HepG2 (cell line): ENCODE measurements at regions not wholly inside any gene's neighbourhood (a gene's known extent, or its start where the extent isn't known, plus 50 kb on each side); places are given as distances from the start of the nearest gene placed in this dataset.

ENCODE experiments used
- ATM ChIP-seq: fragments of 450-650 bp; IDR thresholded peaks from 2 replicates; pipeline ENCODE4 v1.7.1; 2017; ENCODE audit warnings: mild to moderate bottlenecking, borderline replicate concordance
- GATA4 ChIP-seq: sonication (generic); IDR thresholded peaks from 2 replicates; pipeline ENCODE4 v1.6.1; 2016; ENCODE audit warnings: antibody characterized with exemption, low read depth, borderline replicate concordance
- HDAC2 ChIP-seq: sonication (generic); formaldehyde crosslinking; IDR thresholded peaks from 2 replicates; pipeline ENCODE4 v1.4.0; 2020; ENCODE audit warnings: missing genetic modification reagents
- KAT8 ChIP-seq: IDR thresholded peaks from 2 replicates; pipeline ENCODE4 v1.6.1; 2016; ENCODE audit warnings: missing genetic modification reagents, missing compliant biosample characterization
- MXD4 ChIP-seq: IDR thresholded peaks from 2 replicates; pipeline ENCODE4 v1.6.1; 2016; ENCODE audit warnings: mild to moderate bottlenecking, missing biosample characterization, missing genetic modification reagents
- NONO ChIP-seq, 2 experiments: fragments of 450-650 bp in 1 of 2; sonication (generic) in 1 of 2; formaldehyde crosslinking in 1 of 2; IDR thresholded peaks in 1 of 2; conservative IDR thresholded peaks in 1 of 2; 2 replicates each; pipeline versions ENCODE4 v1.6.1 to v1.8.0; 2017 to 2022; ENCODE audit warnings: mild to moderate bottlenecking in 1 of 2, missing genetic modification reagents in 1 of 2, moderate library complexity in 1 of 2
- PITX1 ChIP-seq: sonication (generic); formaldehyde crosslinking; IDR thresholded peaks from 2 replicates; pipeline ENCODE4 v1.5.1; 2020; ENCODE audit warnings: mild to moderate bottlenecking, missing genetic modification reagents
- SMC3 ChIP-seq: IDR thresholded peaks from 2 replicates; pipeline ENCODE4 v1.6.1; 2011; ENCODE audit warnings: low read length, improper control_type of control experiment
- TBL1XR1 ChIP-seq: fragments of 150-350 bp; IDR thresholded peaks from 2 replicates; pipeline ENCODE4 v1.6.1; 2014; ENCODE audit warnings: borderline replicate concordance, low read length; ENCODE audit not compliant: partially characterized antibody
- YEATS4 ChIP-seq: sonication (generic); formaldehyde crosslinking; IDR thresholded peaks from 2 replicates; pipeline ENCODE4 v1.4.0; 2020; ENCODE audit warnings: missing genetic modification reagents, borderline replicate concordance
- ZC3H13 ChIP-seq: sonication (generic); formaldehyde crosslinking; IDR thresholded peaks from 2 replicates; pipeline ENCODE4 v1.8.1; 2023; ENCODE audit warnings: mild to moderate bottlenecking, missing genetic modification reagents, moderate library complexity
- ZFP1 ChIP-seq: IDR thresholded peaks from 2 replicates; pipeline ENCODE4 v1.6.1; 2016
- ZNF230 ChIP-seq: sonication (generic); formaldehyde crosslinking; IDR thresholded peaks from 2 replicates; pipeline ENCODE4 v1.4.0; 2020; ENCODE audit warnings: mild to moderate bottlenecking, missing genetic modification reagents
- TF ChIP-seq, protein P1 (sequence below): sonication (generic); formaldehyde crosslinking; IDR thresholded peaks from 2 replicates; pipeline ENCODE4 v1.9.0; 2021; ENCODE audit warnings: mild to moderate bottlenecking, missing genetic modification reagents
- TF ChIP-seq, protein P2 (sequence below): sonication (generic); formaldehyde crosslinking; IDR thresholded peaks from 2 replicates; pipeline ENCODE4 v1.5.1; 2020; ENCODE audit warnings: missing genetic modification reagents, mild to moderate bottlenecking, borderline replicate concordance
- TF ChIP-seq, protein P3 (sequence below): sonication (generic); formaldehyde crosslinking; IDR thresholded peaks from 2 replicates; pipeline ENCODE4 v1.8.0; 2022; ENCODE audit warnings: mild to moderate bottlenecking, missing genetic modification reagents; ENCODE audit not compliant: insufficient replicate concordance
- TF ChIP-seq, protein P4 (sequence below): sonication (generic); formaldehyde crosslinking; IDR thresholded peaks from 2 replicates; pipeline ENCODE4 v1.5.1; 2020; ENCODE audit warnings: mild to moderate bottlenecking, moderate library complexity, missing genetic modification reagents
- TF ChIP-seq, protein P5 (sequence below): sonication (generic); formaldehyde crosslinking; IDR thresholded peaks from 2 replicates; pipeline ENCODE4 v1.5.0; 2020; ENCODE audit warnings: missing genetic modification reagents

DNA sequence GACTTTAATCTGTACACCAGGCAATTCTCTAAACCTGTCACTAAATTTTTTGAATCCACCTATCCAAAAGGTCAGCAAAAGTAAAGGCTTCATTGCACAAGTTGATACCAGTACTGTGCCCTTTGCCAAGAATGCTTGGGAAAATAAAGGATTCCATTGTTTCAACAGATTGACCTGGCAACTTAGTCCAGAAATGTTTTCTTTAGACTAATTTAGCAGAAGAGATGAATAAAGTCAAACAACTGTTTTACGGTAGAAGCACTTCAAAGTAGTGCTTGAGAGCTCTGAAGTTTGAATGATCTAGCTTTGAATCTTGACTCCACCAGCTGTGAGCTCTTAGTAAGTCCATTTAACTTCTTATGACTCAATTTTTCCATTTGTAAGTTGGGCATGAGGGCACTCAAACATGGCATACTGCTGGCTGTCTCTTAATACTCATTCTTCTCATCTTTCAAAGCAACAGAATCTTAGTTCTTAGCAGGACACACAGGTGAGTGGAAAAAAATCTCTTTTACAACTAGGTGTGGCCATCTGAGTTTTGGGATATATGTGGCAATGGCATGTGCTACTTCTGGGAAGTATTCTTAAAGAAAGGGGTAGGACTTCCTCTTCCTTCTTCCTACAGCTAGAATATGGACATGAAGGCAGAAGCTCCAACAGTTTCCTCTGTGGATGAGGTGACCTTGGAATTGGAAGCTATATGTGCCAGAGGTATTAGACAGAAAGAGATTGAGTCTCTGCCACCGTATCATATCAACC lies 55.9 kb upstream of the LOC128125822 start (continued):
- TF ChIP-seq, protein P1, sequence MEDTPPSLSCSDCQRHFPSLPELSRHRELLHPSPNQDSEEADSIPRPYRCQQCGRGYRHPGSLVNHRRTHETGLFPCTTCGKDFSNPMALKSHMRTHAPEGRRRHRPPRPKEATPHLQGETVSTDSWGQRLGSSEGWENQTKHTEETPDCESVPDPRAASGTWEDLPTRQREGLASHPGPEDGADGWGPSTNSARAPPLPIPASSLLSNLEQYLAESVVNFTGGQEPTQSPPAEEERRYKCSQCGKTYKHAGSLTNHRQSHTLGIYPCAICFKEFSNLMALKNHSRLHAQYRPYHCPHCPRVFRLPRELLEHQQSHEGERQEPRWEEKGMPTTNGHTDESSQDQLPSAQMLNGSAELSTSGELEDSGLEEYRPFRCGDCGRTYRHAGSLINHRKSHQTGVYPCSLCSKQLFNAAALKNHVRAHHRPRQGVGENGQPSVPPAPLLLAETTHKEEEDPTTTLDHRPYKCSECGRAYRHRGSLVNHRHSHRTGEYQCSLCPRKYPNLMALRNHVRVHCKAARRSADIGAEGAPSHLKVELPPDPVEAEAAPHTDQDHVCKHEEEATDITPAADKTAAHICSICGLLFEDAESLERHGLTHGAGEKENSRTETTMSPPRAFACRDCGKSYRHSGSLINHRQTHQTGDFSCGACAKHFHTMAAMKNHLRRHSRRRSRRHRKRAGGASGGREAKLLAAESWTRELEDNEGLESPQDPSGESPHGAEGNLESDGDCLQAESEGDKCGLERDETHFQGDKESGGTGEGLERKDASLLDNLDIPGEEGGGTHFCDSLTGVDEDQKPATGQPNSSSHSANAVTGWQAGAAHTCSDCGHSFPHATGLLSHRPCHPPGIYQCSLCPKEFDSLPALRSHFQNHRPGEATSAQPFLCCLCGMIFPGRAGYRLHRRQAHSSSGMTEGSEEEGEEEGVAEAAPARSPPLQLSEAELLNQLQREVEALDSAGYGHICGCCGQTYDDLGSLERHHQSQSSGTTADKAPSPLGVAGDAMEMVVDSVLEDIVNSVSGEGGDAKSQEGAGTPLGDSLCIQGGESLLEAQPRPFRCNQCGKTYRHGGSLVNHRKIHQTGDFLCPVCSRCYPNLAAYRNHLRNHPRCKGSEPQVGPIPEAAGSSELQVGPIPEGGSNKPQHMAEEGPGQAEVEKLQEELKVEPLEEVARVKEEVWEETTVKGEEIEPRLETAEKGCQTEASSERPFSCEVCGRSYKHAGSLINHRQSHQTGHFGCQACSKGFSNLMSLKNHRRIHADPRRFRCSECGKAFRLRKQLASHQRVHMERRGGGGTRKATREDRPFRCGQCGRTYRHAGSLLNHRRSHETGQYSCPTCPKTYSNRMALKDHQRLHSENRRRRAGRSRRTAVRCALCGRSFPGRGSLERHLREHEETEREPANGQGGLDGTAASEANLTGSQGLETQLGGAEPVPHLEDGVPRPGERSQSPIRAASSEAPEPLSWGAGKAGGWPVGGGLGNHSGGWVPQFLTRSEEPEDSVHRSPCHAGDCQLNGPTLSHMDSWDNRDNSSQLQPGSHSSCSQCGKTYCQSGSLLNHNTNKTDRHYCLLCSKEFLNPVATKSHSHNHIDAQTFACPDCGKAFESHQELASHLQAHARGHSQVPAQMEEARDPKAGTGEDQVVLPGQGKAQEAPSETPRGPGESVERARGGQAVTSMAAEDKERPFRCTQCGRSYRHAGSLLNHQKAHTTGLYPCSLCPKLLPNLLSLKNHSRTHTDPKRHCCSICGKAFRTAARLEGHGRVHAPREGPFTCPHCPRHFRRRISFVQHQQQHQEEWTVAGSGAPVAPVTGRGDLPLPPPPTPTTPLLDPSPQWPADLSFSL (CRISPR knock-in tag): no peak
- TF ChIP-seq SMC3 (peak; percentile 56), HDAC2 (CRISPR knock-in tag) (peak; percentile 97), ZFP1 (CRISPR knock-in tag) (peak; percentile 74; the same call in 1 of the 2 replicates), YEATS4 (CRISPR knock-in tag) (no peak), KAT8 (CRISPR knock-in tag) (peak; percentile 89), ZNF230 (CRISPR knock-in tag) (no peak; the same call in 1 of the 2 replicates), GATA4 (peak; percentile 92; the same call in 1 of the 2 replicates), MXD4 (CRISPR knock-in tag) (no peak), TBL1XR1 (peak; percentile 69), ZC3H13 (CRISPR knock-in tag) (no peak), NONO (IDR thresholded peaks at IDR 0.05) (no peak), NONO (CRISPR knock-in tag; conservative IDR thresholded peaks at IDR 0.05) (peak; percentile 66; the same call in 1 of the 2 replicates), ATM (no peak), PITX1 (CRISPR knock-in tag) (peak; percentile 91)
- TF ChIP-seq, protein P2, sequence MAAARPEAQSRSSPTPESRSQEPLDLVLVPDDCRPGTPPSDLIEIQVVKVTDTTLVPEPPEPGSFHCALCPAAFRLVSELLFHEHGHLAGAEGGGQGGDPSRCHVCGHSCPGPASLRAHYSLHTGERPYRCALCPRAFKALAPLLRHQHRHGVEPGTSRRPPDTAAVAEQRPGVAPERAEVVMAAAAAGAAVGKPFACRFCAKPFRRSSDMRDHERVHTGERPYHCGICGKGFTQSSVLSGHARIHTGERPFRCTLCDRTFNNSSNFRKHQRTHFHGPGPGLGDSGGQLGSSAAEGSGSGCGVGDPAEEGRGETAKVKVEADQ (CRISPR knock-in tag): no peak
- TF ChIP-seq, protein P3, sequence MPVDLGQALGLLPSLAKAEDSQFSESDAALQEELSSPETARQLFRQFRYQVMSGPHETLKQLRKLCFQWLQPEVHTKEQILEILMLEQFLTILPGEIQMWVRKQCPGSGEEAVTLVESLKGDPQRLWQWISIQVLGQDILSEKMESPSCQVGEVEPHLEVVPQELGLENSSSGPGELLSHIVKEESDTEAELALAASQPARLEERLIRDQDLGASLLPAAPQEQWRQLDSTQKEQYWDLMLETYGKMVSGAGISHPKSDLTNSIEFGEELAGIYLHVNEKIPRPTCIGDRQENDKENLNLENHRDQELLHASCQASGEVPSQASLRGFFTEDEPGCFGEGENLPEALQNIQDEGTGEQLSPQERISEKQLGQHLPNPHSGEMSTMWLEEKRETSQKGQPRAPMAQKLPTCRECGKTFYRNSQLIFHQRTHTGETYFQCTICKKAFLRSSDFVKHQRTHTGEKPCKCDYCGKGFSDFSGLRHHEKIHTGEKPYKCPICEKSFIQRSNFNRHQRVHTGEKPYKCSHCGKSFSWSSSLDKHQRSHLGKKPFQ (CRISPR knock-in tag): peak; percentile 34
- TF ChIP-seq, protein P4, sequence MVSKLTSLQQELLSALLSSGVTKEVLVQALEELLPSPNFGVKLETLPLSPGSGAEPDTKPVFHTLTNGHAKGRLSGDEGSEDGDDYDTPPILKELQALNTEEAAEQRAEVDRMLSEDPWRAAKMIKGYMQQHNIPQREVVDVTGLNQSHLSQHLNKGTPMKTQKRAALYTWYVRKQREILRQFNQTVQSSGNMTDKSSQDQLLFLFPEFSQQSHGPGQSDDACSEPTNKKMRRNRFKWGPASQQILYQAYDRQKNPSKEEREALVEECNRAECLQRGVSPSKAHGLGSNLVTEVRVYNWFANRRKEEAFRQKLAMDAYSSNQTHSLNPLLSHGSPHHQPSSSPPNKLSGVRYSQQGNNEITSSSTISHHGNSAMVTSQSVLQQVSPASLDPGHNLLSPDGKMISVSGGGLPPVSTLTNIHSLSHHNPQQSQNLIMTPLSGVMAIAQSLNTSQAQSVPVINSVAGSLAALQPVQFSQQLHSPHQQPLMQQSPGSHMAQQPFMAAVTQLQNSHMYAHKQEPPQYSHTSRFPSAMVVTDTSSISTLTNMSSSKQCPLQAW (CRISPR knock-in tag): peak; percentile 62; the same call in 1 of the 2 replicates
- TF ChIP-seq, protein P5, sequence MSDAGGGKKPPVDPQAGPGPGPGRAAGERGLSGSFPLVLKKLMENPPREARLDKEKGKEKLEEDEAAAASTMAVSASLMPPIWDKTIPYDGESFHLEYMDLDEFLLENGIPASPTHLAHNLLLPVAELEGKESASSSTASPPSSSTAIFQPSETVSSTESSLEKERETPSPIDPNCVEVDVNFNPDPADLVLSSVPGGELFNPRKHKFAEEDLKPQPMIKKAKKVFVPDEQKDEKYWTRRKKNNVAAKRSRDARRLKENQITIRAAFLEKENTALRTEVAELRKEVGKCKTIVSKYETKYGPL (CRISPR knock-in tag): peak; percentile 24; the same call in 1 of the 2 replicates
